ENCODE measurements at regions not wholly inside any gene's neighbourhood (a gene's known extent, or its start where the extent isn't known, plus 50 kb on each side); places are given as distances from the start of the nearest gene placed in this dataset.

- H3K36me3 ChIP-seq (ENCODE audit: control insufficient read depth in 2 of 2, insufficient read depth in 1 of 2, low read length in 2 of 2), result no peaks in the 10 kb centered on the region
- no peak for TF ChIP-seq ZBTB17 (tag by site-specific recombination; IDR thresholded peaks at IDR 0.05)
- no peak for TF ChIP-seq ZNF776 (tag by site-specific recombination; IDR thresholded peaks at IDR 0.05; ENCODE audit: borderline replicate concordance)
- TF ChIP-seq ZNF701 (tag by site-specific recombination; IDR thresholded peaks at IDR 0.05), result no peak
- no peak for TF ChIP-seq ZNF175 (tag by site-specific recombination; IDR thresholded peaks at IDR 0.05)
- no peaks in the 10 kb centered on the region for H3K9me3 ChIP-seq (ENCODE audit: control insufficient read depth, insufficient read depth, low read depth, low read length)
- H3K4me1 ChIP-seq (ENCODE audit: control insufficient read depth, insufficient read depth, low read length), result no peaks in the 10 kb centered on the region
- CTCF ChIA-PET, result interaction anchor here (1.1 kb wide), 1 partner anchor 25 kb away, joined by 3 read pairs; no protein-coding TSS in a partner anchor
- H3K4me3 ChIP-seq (ENCODE audit: low read depth, low read length), result no peak overlapping the region
- POLR2A ChIA-PET, result no interaction called here
- H3K27ac ChIP-seq (ENCODE audit: extremely low read depth, low read depth, low read length), result no peak overlapping the region
Observed at GRCh38 chr3:88918841-88919240, 188.6 kb upstream of the EPHA3 start.

GRCh38 chr3:88921986-88922385 is 185.4 kb upstream of the EPHA3 start:
- no peaks in the 10 kb centered on the region for H3K36me3 ChIP-seq (ENCODE audit: control insufficient read depth in 2 of 2, insufficient read depth in 1 of 2, low read length in 2 of 2)
- ChIA-PET CTCF (no interaction called here), POLR2A (no interaction called here)

More at GRCh38 chr3:88921986-88922385, 185.4 kb upstream of the EPHA3 start:
- Histone ChIP-seq H3K27ac (ENCODE audit: extremely low read depth, low read depth, low read length) (no peak overlapping the region), H3K9me3 (ENCODE audit: control insufficient read depth, insufficient read depth, low read depth, low read length) (no peaks in the 10 kb centered on the region), H3K4me3 (ENCODE audit: low read depth, low read length) (no peak overlapping the region), H3K4me1 (ENCODE audit: control insufficient read depth, insufficient read depth, low read length) (no peaks in the 10 kb centered on the region)
- TF ChIP-seq ZFP69B (tag by site-specific recombination; IDR thresholded peaks at IDR 0.05), result no peak
- TF ChIP-seq ZNF423 (tag by site-specific recombination; IDR thresholded peaks at IDR 0.05), result no peak
- no peak for TF ChIP-seq SP7 (tag by site-specific recombination; IDR thresholded peaks at IDR 0.05)
- TF ChIP-seq ZNF785 (tag by site-specific recombination; IDR thresholded peaks at IDR 0.05), result no peak
- TF ChIP-seq GLI2 (tag by site-specific recombination; IDR thresholded peaks at IDR 0.05; ENCODE audit: borderline replicate concordance, low read depth), result no peak
- TF ChIP-seq IKZF3 (tag by site-specific recombination; IDR thresholded peaks at IDR 0.05), result no peak
- no peak for TF ChIP-seq ZNF302 (tag by site-specific recombination; IDR thresholded peaks at IDR 0.05; ENCODE audit: low read depth)
- no peak for TF ChIP-seq ZNF10 (tag by site-specific recombination; IDR thresholded peaks at IDR 0.05)
- no peak for TF ChIP-seq ZNF768 (tag by site-specific recombination; IDR thresholded peaks at IDR 0.05)
- TF ChIP-seq ZNF654 (tag by site-specific recombination; IDR thresholded peaks at IDR 0.05; ENCODE audit: low read depth), result no peak
- no peak for TF ChIP-seq ATF2 (tag by site-specific recombination; IDR thresholded peaks at IDR 0.05; ENCODE audit: low read depth)
- TF ChIP-seq WT1 (tag by site-specific recombination; IDR thresholded peaks at IDR 0.05), result no peak
- TF ChIP-seq ZNF26 (tag by site-specific recombination; IDR thresholded peaks at IDR 0.05), result no peak
- TF ChIP-seq PATZ1 (tag by site-specific recombination; IDR thresholded peaks at IDR 0.05), result no peak
- no peak for TF ChIP-seq PRDM10 (tag by site-specific recombination; IDR thresholded peaks at IDR 0.05)

Data from HEK293 (cell line).